HG03066 (cell line): ENCODE measurements at regions not wholly inside any gene's neighbourhood (a gene's known extent, or its start where the extent isn't known, plus 50 kb on each side); places are given as distances from the start of the nearest gene placed in this dataset.

ENCODE experiments used
- ATAC-seq: cut with Tn5 transposase; IDR thresholded peaks from one replicate; pipeline ENCODE4 v1.9.1; 2021; ENCODE audit warnings: low read depth; ENCODE audit not compliant: unreplicated experiment

- no peak for ATAC-seq
These were observed 69.1 kb upstream of the CFAP20DC start for GRCh38 chr3:59118928-59119327.

- no peak for ATAC-seq
These were observed 67.6 kb upstream of the CFAP20DC start for GRCh38 chr3:59117396-59117795.

- ATAC-seq: no peak
These were observed 66.4 kb upstream of the CFAP20DC start for GRCh38 chr3:59116233-59116537.

GRCh38 chr3:59115364-59116232 lies 65.8 kb upstream of the CFAP20DC start:
- ATAC-seq: no peak

GRCh38 chr3:59107856-59108815 lies 58.3 kb upstream of the CFAP20DC start:
- no peak for ATAC-seq

GRCh38 chr3:59106085-59106648 lies 56.3 kb upstream of the CFAP20DC start:
- no peak for ATAC-seq

- ATAC-seq: no peak
These were observed 53.7 kb upstream of the CFAP20DC start for GRCh38 chr3:59103552-59103951.

- ATAC-seq: no peak
These were observed 51.5 kb upstream of the CFAP20DC start for GRCh38 chr3:59101231-59101736.
